Astrocyte (in vitro differentiated cells and primary cell): ENCODE measurements at regions not wholly inside any gene's neighbourhood (a gene's known extent, or its start where the extent isn't known, plus 50 kb on each side); places are given as distances from the start of the nearest gene placed in this dataset.

ENCODE experiments used
- EZH2 ChIP-seq: IDR thresholded peaks from 2 replicates; pipeline ENCODE4 v1.6.1; 2012; ENCODE audit warnings: mild to moderate bottlenecking, low read length, inconsistent platforms; ENCODE audit not compliant: insufficient read depth
- TF ChIP-seq, protein P1 (sequence below): IDR thresholded peaks from 2 replicates; pipeline ENCODE4 v1.5.1; 2011; ENCODE audit warnings: low read depth, mild to moderate bottlenecking, inconsistent platforms, low read length, moderate library complexity; ENCODE audit not compliant: insufficient read depth

- TF ChIP-seq, protein P1, sequence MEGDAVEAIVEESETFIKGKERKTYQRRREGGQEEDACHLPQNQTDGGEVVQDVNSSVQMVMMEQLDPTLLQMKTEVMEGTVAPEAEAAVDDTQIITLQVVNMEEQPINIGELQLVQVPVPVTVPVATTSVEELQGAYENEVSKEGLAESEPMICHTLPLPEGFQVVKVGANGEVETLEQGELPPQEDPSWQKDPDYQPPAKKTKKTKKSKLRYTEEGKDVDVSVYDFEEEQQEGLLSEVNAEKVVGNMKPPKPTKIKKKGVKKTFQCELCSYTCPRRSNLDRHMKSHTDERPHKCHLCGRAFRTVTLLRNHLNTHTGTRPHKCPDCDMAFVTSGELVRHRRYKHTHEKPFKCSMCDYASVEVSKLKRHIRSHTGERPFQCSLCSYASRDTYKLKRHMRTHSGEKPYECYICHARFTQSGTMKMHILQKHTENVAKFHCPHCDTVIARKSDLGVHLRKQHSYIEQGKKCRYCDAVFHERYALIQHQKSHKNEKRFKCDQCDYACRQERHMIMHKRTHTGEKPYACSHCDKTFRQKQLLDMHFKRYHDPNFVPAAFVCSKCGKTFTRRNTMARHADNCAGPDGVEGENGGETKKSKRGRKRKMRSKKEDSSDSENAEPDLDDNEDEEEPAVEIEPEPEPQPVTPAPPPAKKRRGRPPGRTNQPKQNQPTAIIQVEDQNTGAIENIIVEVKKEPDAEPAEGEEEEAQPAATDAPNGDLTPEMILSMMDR: no peak
- no peak for TF ChIP-seq EZH2
Observed at GRCh38 chr13:44301639-44302015, 72.0 kb upstream of the SERP2 start.
